SK-N-SH treated with all-trans-retinoic acid at 6 μM for 48 hours (cell line): ENCODE measurements at regions not wholly inside any gene's neighbourhood (a gene's known extent, or its start where the extent isn't known, plus 50 kb on each side); places are given as distances from the start of the nearest gene placed in this dataset.

Experiments
- ARNTL ChIP-seq: fragments of 450-650 bp; formaldehyde crosslinking; IDR thresholded peaks from 2 replicates; pipeline ENCODE4 v1.5.0; 2020; ENCODE audit warnings: low read depth, mild to moderate bottlenecking, moderate library complexity, borderline replicate concordance
- BACH2 ChIP-seq: fragments of 250-450 bp; sonication (Bioruptor Pico); IDR thresholded peaks from 2 replicates; pipeline ENCODE4 v1.9.0; 2021; ENCODE audit warnings: mild to moderate bottlenecking, borderline replicate concordance
- CSDC2 ChIP-seq: fragments of 250-450 bp; sonication (Bioruptor Pico); IDR thresholded peaks from 2 replicates; pipeline ENCODE4 v1.5.0; 2020; ENCODE audit warnings: mild to moderate bottlenecking, moderate library complexity
- PPARA ChIP-seq: fragments of 250-450 bp; sonication (Bioruptor Pico); IDR thresholded peaks from 2 replicates; pipeline ENCODE4 v1.5.0; 2020; ENCODE audit warnings: mild to moderate bottlenecking, borderline replicate concordance
- TOX ChIP-seq: fragments of 250-450 bp; sonication (Bioruptor Pico); IDR thresholded peaks from 2 replicates; pipeline ENCODE4 v1.8.0; 2021; ENCODE audit warnings: mild to moderate bottlenecking, moderate library complexity, borderline replicate concordance
- ZFP3 ChIP-seq: fragments of 250-450 bp; sonication (Bioruptor Pico); IDR thresholded peaks from 2 replicates; pipeline ENCODE4 v1.5.0; 2020; ENCODE audit warnings: mild to moderate bottlenecking, moderate library complexity
- ZFP30 ChIP-seq: fragments of 450-650 bp; formaldehyde crosslinking; IDR thresholded peaks from 2 replicates; pipeline ENCODE4 v1.5.0; 2022; ENCODE audit warnings: mild to moderate bottlenecking, moderate library complexity
- ZNF8 ChIP-seq: fragments of 450-650 bp; formaldehyde crosslinking; IDR thresholded peaks from 2 replicates; pipeline ENCODE4 v1.5.0; 2020; ENCODE audit warnings: mild to moderate bottlenecking, moderate library complexity
- TF ChIP-seq, protein P1 (sequence below): fragments of 250-450 bp; sonication (Bioruptor Pico); IDR thresholded peaks from 2 replicates; pipeline ENCODE4 v1.5.1; 2020; ENCODE audit warnings: low read depth, mild to moderate bottlenecking, moderate library complexity

DNA sequence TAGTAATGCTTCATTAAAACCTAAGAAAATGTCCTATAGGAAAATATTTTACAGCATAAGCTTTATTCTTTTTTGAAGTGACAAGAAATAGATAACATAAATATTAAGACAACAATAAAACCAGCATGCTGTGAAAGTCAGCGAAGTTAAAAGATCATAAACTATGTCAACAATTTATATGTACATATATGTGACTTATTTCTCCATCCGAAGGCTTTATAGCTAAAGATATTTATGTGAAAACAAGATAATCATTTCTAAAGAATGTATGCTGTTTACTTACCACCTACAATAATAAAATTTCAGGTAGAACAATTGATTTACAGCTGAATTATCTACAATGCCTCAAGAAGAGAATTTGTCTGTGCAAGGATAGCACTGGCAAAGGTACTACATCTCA is 283.4 kb downstream of the CRPPA start:
- no peak for TF ChIP-seq ARNTL (CRISPR knock-in tag)
- TF ChIP-seq, protein P1, sequence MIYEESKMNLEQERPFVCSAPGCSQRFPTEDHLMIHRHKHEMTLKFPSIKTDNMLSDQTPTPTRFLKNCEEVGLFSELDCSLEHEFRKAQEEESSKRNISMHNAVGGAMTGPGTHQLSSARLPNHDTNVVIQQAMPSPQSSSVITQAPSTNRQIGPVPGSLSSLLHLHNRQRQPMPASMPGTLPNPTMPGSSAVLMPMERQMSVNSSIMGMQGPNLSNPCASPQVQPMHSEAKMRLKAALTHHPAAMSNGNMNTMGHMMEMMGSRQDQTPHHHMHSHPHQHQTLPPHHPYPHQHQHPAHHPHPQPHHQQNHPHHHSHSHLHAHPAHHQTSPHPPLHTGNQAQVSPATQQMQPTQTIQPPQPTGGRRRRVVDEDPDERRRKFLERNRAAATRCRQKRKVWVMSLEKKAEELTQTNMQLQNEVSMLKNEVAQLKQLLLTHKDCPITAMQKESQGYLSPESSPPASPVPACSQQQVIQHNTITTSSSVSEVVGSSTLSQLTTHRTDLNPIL (CRISPR knock-in tag) = no peak
- TF ChIP-seq BACH2 = no peak
- TF ChIP-seq TOX (CRISPR knock-in tag) = no peak
- no peak for TF ChIP-seq PPARA (CRISPR knock-in tag)
- TF ChIP-seq ZFP3 (CRISPR knock-in tag) = no peak
- no peak for TF ChIP-seq CSDC2 (CRISPR knock-in tag)
- no peak for TF ChIP-seq ZNF8 (CRISPR knock-in tag)
- no peak for TF ChIP-seq ZFP30 (CRISPR knock-in tag)
